22Rv1 (cell line): ENCODE measurements at regions not wholly inside any gene's neighbourhood (a gene's known extent, or its start where the extent isn't known, plus 50 kb on each side); places are given as distances from the start of the nearest gene placed in this dataset.

Experiments
- ZFX ChIP-seq: fragments of 450-650 bp; IDR thresholded peaks from 2 replicates; pipeline ENCODE4 v1.6.1; 2017; ENCODE audit warnings: antibody characterized with exemption, borderline replicate concordance
- TF ChIP-seq, protein P1 (sequence below): fragments of 450-650 bp; IDR thresholded peaks from 2 replicates; pipeline ENCODE4 v1.5.1; 2017; ENCODE audit warnings: mild to moderate bottlenecking

DNA sequence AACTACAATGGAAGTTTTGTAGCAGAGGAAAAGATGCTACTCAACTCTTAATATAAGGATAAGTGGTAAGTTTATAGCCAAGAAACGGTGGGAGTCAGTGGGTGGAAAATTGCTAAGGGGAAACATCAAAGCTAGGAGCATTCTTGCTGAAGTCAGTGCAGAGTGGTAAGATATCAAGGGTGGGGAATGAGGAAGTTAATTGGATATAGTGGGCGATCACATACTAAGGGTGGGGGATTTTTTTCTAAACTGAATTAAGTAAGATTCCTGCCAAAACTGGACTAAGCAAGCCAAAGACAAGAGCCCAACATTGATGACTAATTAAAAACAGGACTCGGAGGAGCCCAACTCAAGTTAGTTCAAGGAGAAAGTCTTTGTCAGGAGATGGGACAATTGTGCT, 525.4 kb downstream of the CCDC85A start:
- TF ChIP-seq, protein P1, sequence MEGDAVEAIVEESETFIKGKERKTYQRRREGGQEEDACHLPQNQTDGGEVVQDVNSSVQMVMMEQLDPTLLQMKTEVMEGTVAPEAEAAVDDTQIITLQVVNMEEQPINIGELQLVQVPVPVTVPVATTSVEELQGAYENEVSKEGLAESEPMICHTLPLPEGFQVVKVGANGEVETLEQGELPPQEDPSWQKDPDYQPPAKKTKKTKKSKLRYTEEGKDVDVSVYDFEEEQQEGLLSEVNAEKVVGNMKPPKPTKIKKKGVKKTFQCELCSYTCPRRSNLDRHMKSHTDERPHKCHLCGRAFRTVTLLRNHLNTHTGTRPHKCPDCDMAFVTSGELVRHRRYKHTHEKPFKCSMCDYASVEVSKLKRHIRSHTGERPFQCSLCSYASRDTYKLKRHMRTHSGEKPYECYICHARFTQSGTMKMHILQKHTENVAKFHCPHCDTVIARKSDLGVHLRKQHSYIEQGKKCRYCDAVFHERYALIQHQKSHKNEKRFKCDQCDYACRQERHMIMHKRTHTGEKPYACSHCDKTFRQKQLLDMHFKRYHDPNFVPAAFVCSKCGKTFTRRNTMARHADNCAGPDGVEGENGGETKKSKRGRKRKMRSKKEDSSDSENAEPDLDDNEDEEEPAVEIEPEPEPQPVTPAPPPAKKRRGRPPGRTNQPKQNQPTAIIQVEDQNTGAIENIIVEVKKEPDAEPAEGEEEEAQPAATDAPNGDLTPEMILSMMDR: no peak
- no peak for TF ChIP-seq ZFX
